Inferior parietal cortex (tissue), 1 donor: ENCODE measurements at regions not wholly inside any gene's neighbourhood (a gene's known extent, or its start where the extent isn't known, plus 50 kb on each side); places are given as distances from the start of the nearest gene placed in this dataset.

Source experiments
- DNase-seq: peaks from one replicate; pipeline ENCODE4 v3.0.0-alpha.2; 2016; ENCODE audit errors: extremely low spot score

GRCh38 chr13:74669149-74669548 lies 534.9 kb upstream of the KLF12 start:
- no peak for DNase-seq

GRCh38 chr13:74667656-74668203 lies 533.5 kb upstream of the KLF12 start:
- no peak for DNase-seq

- no peak for DNase-seq
Observed at GRCh38 chr13:74662905-74663304, 528.7 kb upstream of the KLF12 start.

DNA sequence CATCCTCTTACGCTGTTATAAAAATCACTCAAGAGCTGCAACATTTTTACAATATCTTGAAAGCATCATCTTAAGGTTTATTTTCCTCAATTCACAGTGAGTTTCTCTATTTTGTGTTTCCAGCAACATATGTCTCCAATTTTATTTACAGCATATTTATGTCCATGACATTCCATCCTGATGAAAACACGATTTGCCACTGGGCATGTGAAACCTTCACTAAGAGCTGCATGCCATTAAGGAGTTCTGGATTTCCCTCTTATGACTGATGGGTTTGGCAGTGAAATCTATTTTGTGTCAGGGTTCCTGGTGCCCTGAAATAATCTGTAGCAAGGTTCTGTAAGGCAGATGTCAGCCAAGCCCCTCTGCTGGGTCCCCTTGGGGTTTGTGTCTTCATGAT lies 527.6 kb upstream of the KLF12 start:
- no peak for DNase-seq

GRCh38 chr13:74657765-74658164 lies 523.6 kb upstream of the KLF12 start:
- no peak for DNase-seq

DNA sequence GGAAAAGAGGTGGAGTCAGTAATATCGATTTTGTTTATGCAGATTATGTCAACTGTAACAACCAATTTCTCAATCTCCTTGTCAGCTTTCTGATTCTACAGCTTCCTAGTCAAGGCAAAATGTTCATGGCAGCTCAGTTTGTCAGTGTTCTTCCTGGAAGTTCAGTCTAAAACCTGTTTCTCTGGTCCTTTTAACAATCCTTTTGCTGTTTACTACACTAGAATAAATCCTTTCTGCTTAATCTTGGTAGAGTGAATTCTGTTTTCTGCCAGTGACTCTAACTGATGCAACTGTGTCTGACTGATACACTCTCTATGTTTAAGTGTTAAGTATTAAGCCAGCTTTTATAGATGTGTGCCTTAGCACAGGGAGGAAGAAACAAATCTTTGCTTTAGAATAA lies 516.9 kb upstream of the KLF12 start:
- DNase-seq = no peak

GRCh38 chr13:74647991-74648390 lies 513.8 kb upstream of the KLF12 start:
- no peak for DNase-seq

- DNase-seq = no peak
Observed at GRCh38 chr13:74647211-74647610, 513.0 kb upstream of the KLF12 start.

DNA sequence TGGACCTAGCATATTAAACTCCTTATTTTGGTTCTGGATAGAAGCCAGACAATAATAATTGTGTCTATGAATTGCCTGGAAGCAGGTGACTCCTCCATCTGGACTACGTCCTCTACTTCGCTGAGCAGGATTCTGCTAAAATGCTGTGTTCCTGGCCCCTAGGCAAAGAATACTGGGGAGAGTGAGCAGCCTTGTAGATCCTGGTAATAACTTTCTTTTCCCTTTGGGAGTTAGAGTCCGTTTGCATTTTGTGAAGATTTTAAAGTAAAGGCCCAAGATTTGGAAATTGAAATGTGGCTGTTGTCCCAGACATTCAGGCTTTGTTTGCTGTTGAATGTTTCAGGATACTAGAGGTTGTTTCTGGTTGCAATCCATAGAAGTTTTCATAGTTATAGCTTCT lies 511.9 kb upstream of the KLF12 start:
- DNase-seq = no peak

GRCh38 chr13:74645586-74645985 lies 511.4 kb upstream of the KLF12 start:
- DNase-seq = no peak

DNA sequence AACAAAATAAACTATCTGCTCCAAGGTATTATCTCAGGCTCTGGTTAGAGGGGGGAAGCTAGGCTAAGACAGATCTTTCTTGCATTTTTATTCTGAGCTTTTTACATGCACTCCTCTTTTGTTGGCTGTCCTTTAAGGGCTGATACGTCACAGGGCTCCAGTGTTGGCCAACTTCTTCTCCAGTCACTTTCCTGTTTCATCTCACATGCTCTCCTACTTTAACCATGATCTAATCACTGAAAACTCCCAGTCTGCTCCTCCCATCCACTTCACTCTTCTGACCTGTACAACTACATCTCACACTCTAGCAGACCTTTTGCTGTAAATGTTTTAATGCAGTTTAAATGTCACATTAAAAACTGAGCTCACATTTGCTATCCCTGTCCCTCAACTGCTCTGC lies 510.0 kb upstream of the KLF12 start:
- no peak for DNase-seq

DNA sequence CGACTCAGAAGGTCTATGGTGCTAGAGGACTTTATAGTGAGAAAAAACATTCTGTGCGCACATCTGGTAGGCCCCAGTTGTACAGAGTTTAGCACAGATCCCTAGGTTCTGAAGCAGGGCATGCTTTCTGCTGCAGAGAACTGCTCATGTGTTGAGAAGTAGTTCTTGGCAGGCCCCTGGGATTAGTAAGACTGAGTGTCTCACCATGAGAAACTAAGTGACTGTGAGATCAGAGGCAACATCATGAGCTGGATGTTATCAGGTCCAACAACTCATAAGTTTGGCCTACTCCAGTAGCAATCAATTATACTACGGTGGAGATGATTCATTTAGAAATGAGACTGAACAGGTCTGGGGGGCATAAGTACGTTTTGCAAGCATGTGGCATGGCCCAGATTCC lies 507.4 kb upstream of the KLF12 start:
- DNase-seq = no peak

- DNase-seq = no peak
Observed at GRCh38 chr13:74633734-74634133, 499.5 kb upstream of the KLF12 start.

GRCh38 chr13:74629985-74630384 lies 495.8 kb upstream of the KLF12 start:
- DNase-seq = no peak

- no peak for DNase-seq
Observed at GRCh38 chr13:74625541-74625940, 491.3 kb upstream of the KLF12 start.

DNA sequence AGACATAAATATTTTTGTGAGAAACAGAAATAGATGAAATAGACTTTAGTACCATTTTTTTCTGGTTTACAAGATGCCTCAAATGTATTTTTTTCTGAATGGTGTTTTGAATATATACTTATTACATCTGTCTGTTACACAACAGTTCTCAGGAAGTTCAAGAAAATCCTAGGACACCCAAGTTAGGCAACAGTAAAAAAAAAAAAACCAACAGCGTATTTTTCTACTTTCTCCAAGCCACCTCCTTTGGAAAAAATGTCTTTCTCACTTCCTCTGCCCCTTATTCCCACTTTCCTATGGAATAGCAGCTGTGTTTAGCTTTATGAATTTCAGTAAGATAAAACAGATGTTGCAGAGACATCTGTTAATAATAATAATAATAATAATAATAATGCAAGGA lies 489.6 kb upstream of the KLF12 start:
- DNase-seq = no peak

DNA sequence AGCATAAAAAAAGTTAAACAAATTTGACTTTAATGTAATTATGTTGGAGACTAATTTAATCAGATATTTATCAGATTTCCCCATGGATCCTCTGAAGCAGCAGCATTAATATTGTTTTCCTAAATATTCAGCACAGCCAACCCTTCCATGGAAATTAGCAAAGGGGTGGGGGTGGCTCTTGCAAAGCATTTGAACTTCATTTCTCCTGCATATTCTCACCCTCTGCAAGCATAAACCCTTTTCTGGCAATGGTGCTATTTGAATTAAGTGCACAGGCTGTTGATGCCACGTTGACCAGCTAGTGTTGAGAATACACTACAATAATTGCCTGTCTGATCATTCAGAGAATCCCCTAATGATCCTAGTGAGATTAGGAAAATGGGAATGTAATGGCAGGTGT lies 488.1 kb upstream of the KLF12 start:
- DNase-seq = no peak

- no peak for DNase-seq
Observed at GRCh38 chr13:74620711-74621110, 486.5 kb upstream of the KLF12 start.

- no peak for DNase-seq
Observed at GRCh38 chr13:74620308-74620707, 486.1 kb upstream of the KLF12 start.

DNA sequence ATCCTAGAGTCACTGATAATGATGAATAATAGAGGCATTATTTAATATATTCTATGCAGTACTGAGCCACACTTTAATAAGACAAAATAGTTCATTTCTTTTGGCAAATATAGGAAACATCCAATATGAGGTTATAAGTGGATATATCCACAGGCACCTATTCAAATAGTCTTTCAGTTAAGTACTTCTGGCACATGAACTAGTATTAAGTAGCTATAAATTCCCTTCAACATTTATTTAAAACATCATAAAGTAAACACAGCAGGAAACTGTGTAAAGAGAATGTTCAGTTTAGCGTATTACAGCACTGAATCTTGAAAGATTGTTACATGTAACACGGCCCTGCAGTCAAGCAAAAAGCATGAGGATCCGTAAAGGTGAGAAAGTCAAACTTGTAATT lies 463.3 kb upstream of the KLF12 start:
- no peak for DNase-seq

GRCh38 chr13:74596691-74597090 lies 462.5 kb upstream of the KLF12 start:
- DNase-seq = no peak

DNA sequence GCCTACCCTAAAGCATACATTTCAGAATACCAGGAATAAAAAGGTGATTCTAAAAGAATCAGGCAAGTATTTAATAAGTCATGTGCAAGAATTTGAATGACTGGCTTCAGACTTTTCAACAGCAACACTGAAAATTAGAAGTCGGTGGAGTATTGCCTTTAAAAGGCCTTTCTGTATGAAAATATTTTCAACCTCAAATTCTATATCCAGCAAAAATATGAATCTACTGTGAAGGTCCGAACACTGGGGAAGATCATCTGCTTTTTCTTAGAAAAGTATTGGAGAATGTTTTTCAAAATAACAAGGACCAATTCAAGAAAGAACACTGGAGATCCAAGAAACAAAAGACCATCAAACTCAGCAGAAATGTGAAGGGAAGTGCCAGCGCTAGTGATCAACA lies 459.5 kb upstream of the KLF12 start:
- DNase-seq = no peak

DNA sequence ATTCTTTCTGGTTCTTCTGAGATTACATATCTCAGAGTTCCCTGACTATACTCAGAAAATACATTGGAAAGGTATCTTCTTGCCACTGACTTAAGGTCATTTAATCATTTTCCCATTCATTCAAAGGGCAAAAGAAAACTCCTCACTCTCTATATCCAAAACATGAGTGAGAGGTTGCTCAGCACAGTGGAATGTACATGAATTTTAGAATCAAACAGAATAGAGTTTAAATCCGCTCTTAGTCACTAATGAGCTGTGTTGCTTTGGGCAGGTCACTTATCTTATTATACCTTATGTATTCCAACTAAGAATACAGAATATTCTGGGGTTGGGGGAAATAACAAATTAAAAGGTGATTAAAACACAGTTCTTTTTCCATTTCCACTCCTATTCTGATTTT lies 452.6 kb upstream of the KLF12 start:
- no peak for DNase-seq

- DNase-seq = peak; percentile 38
Observed at GRCh38 chr13:74576420-74576819, 442.2 kb upstream of the KLF12 start.

GRCh38 chr13:74575729-74576125 lies 441.5 kb upstream of the KLF12 start:
- peak; percentile 64 for DNase-seq
